NOMO-1 treated with dmso at 0.1 percent for 144 hours (cell line): ENCODE measurements at regions not wholly inside any gene's neighbourhood (a gene's known extent, or its start where the extent isn't known, plus 50 kb on each side); places are given as distances from the start of the nearest gene placed in this dataset.
"Not testable (repeated sequence)": the region's sequence is repeated elsewhere in the genome, so short reads cannot be mapped to it uniquely, and the experiment has no call there.

Experiments used
- DNase-seq: peaks from one replicate; lab custom pipeline; 2025; ENCODE audit not compliant: unreplicated experiment; lab: John Stamatoyannopoulos, UW

DNA sequence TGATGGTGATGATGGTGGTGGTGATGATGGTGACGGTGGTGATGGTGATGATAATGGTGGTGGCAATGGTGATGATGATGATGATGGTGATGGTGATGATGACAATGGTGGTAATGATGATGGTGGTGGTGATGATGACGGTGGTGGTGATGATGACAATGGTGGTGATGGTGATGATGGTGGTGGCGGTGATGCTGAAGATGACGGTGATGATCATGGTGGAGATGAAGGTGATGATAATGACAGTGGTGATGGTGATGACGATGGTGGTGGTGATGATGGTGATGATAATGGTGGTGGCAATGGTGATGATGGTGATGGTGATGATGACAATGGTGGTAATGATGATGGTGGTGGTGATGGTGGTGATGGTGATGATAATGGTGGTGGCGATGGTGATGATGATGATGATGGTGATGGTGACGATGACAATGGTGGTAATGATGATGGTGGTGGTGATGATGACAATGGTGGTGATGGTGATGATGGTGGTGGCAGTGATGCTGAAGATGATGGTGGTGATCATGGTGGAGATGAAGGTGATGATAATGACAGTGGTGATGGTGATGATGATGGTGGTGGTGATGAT lies 283.0 kb downstream of the FOXL1 start:
- not testable (repeated sequence) for DNase-seq

DNA sequence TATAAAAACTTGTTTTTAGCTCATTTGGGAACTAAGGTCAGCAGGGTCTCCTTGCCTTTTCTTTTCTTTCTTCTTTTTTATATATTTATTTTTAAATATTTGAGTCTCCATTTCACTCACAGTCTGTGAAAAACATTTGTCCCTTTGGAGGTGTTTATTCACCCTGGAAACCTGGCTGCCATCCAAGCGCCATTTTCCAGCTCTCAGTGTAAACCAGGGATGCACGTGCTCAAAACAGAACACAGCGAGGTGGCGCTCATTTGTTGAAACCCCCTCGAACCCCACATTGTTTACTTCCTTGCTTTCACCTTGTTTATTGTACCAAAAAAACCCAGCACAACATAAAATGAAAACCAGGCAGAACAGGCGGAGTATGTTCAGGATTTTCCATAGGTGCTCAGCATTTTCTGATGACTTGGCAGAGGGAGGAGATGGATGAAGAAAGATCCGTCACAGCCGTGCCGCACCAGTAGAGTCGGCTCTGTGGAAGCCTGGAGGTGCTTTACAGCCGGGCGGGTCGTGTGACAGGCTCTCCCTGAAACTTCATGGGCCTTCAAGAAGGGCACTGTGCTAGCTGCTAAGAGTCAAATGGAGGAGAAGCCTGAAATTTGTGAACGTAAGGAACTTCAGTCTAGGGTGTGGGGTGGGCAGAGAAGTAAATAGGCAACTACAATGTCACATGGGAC lies 284.4 kb downstream of the FOXL1 start:
- no peak for DNase-seq

DNA sequence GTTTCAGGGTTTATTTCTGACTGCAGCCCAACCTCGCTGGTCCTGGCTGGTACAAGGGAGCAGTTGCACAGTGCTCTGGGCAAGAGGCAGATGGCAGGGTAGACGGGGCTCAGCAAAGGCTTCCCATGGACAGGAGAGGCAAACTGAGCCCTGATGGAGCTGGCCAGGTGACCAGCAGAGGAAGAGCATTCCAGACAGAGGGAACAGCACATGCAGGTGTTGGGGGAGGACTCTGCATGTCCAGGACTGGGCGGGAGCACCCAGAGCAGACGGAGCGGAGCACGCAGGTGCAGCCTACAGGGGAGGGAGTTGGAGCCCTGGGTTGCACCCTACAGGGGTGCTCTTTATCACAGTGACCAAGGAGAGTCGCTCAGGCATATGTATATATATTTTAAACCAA lies 285.3 kb downstream of the FOXL1 start:
- no peak for DNase-seq

DNA sequence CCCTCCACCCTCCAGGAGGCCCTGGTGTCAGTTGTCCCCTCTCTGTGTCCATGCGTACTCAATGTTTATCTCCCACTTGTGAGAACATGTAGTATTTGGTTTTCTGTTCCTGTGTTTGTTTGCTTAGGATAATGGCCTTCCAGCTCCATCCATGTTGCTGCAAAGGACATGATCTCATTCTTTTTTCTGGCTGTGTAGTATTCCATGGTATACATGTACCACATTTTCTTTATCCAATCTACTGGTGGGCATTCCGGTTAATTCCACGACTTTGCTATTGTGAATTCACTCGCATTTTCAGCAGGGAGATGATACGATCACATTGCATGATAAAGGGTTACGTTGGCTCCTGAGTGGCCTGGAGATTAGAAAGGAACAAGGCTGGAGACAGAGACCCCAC lies 286.2 kb downstream of the FOXL1 start:
- no peak for DNase-seq

DNA sequence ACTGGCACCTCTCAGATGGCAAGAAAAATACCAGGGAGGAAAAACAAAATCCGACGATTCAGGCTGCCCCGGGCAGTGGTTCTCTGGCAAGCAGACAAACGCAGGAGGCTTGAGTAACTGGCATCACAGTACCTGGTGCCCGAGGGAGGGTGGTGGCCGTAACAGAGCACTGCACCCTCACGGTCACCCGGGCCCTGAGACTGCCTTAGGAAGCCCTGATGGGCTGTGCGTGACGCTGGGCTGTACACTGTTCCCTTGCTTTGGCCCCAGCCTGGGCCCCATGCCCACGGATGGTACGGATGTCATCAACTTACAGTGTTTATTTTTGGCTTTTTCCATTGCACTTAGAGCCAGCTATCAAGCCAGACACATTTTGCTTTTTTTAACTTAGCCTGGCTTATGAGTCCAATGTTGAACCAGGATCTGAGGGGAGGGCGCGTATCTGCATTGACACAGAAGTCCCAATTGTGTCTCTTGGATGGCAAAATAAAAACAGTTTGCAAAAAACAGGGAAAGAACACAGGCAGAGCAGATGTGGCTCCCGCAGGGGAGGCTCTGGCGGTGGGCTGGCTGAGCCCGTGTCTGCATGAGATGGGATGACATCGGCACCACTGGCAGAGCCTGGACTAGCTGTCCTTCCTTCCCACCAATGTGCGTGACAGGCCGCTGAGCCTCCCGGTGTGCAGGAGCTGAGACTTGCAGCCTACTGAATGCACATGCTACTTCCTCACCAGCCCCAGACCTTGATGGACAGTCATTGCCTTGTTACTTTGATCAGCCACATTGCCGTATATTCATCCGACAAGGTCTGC lies 287.7 kb downstream of the FOXL1 start:
- DNase-seq, result no peak

DNA sequence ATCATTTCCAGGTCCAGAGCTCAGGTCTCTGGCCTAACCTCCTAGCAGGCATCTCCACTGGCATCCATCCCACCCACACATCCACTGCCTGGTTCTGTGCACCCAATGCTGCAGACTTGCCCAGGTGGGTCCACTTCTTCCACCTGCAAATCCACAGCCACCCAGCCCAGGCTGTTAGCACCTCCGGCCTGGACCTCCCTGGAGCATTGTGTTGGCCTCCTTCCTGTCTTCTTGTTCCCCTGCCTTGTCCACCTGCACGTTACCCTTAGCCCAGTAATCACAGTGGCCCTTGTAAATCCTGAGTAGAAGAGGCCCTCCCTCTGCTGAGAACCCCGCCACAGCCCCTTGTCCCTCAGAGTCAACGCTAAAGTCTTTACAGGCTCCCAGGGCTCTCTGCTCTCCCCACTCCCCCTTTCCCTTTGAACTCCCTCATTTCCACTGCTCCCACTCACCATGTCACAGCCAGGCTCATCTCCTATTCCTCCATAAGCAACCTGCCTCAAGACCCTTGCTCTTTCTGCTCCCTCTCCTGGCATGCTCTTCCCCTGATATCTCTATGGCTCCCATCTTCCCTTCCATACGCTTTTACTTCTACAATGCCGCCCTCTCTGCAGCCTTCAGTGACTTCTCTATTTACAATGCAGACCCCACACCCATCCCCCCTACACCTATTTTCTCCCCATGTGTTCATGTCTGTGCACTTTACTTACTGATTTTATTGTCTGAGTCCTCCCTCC lies 288.8 kb downstream of the FOXL1 start:
- no peak for DNase-seq

DNA sequence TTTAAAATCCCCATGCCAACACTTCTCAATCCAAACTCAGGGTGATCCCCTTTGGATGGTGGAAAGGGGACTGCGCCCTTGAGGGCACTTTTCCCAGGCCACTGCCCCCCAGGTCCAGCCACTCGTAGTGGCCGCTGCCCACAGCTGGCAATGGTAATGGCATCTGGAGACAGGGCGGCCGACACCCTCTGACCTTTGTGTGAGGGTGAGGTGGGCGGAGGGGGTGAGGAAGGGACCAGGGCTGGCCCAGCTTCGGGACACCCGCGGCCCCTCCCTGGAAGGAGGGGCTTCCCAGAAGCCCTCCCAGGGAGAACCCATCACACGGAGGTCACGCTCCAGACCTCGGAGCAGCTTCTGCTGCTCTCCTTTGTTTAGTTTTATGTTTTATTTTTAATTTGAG lies 289.7 kb downstream of the FOXL1 start:
- DNase-seq, result no peak

DNA sequence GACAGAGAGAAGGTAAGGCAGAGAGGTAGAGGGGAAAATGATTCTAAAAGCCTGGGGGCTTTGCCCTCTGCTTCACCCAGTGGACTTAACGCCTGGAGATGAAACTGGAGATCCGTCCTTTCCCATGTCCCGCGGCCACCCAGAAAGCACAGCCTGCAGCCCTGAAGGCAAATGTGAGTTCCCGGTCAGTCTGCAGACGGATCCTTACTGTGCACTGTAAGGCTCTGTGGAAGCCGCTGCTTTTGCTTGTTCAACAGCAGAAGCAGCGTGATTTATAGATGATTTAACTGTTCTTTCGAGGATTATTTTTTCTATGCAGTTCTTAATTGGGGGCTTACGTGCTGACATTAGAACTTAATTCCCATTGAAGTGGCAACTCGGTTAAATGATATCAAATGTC lies 290.4 kb downstream of the FOXL1 start:
- DNase-seq, result no peak

DNA sequence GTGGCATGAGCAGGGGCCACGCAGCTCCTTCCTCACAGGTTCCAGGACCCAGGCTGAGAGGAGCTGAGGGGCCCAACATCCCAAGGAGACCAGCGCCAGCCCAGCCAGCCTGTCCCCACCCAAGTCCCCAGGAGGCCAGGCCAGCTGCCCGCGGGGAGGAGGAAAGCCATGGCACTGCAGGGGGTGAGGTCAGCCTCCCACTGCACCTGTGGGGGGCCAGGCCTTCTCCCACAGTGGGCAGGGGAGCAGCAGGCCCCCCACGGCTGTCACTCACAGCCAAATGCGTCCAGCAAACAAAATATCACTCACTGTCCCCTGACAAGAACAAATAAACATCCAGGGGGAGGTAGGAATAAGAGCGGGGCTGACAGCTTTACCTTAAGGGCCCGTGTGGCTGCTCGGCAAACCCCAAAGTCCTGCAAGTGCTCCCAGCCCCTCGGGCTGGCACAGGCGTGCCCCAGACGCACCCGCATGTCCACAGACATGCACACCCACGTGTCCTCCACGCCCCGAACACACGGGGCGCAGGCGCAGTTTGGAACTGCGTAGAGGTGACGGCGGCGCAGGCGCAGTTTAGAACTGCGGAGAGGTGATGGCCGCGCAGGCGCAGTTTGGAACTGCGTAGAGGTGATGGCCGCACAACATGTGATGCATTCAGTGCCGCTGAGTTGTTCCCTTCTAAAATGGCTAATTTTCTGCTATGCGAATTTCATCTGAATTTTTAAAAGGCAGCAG lies 291.1 kb downstream of the FOXL1 start:
- no peak for DNase-seq

DNA sequence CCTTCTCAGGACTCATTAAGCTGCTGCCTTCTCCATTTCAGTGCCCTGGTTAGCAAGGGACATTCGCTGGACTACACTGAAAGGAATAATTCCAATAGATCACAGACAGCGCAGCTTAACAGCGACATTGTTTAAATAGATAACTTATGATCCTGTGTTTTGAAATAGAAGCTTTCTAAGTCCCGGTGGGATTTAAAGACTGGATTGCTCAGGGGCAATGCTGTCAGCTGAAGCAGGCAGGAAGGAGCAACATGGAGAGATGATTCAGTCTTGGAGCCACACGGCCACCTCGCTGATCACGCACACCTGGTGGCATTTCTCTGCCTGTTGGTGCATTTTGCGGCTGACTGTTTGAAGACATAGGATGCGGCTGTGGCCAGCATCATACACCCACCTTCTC lies 292.0 kb downstream of the FOXL1 start:
- no peak for DNase-seq

DNA sequence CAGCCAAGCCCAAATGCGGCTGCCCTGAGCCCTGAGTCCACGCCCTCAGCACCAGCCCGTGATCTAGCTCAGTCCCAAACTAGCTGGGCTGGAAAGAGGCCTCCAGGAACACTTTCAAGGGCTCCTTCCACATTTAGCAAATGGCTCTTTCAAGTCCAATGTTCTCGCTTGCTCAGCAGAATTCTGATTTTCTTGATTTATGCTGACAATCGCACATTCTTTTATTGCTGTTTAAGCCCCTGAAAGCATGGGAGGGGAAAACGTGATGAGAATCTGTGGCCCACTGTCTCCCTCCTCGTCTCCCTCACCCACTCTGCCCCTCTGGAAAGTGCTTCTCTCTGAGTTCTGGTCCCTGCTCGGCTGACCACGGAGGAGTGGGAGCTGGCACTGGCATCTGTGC lies 293.8 kb downstream of the FOXL1 start:
- DNase-seq, result no peak

DNA sequence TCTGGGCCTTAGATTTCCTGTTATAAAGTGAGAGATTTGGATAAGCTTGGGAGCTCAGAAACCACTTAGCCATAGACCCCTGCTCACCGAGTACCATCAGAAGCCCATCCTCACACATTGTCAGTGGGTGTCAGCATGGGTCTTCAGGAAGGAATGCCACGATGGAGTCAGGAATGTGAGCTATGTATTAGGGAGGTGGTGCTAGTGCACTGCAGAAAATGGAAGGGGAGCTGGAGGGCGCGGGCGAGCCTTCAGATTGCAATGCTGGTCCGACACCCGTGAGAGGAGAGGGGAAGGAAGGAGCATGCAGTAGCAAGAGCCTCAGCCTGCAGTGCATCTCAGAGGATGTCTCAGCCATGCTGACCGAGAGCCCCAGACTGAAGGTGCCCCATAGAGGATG lies 294.5 kb downstream of the FOXL1 start:
- no peak for DNase-seq

DNA sequence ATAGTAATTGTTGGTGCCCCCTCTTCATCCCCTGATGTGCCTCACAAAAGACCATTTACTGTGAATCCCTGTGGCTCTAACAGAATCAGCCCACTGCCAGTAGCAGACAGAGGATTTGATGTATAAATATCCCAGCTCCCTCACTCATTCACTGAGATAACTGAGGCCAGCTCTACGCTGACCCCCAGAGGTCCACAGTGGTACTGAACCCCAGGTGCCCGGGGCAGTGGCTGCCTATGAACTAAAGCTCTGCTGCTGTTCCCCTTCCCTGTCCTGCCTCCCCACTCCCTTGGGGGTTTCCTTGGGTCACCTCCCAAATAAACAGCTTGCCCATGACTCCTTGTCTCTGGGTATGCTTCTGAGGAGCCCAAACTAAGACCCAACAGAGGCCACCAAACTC lies 295.8 kb downstream of the FOXL1 start:
- no peak for DNase-seq

DNA sequence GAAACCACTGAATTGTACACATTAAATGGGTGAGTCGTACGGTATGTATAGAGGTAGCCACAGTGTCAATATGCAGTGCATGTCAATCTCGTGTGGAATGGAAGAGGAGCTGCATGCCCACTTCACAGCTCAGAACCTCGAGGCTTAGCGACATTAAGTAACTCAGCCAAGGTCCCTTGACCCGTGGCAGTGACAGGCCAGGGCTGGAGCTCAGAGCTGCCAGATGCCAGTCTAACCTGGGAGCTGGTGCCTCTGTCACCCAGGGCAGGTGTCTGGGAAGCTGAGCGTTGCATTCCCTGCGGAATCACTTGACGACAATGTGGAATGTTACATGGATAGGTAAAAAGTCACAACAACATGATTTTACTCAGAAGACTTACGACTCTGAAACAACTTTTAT lies 298.1 kb downstream of the FOXL1 start:
- DNase-seq, result no peak

DNA sequence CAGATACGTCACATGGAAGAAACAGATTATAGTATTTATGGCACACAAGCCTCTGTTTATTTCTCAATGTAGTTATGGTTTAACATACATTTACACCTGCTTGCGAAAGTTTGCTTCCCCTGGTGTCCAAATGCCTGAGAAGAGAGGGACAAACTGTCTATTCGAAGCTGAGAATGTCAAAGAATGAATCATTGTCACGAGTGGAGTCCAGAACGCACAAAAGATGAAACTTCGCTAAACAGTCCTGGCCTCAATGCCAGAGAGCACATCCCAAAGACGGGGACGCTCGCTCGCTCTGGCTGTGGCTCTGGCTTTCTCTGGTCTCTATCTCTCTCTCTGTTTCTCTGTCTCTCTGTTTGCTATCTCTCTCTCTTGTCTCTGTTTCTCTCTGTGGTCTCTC lies 298.8 kb downstream of the FOXL1 start:
- no peak for DNase-seq

DNA sequence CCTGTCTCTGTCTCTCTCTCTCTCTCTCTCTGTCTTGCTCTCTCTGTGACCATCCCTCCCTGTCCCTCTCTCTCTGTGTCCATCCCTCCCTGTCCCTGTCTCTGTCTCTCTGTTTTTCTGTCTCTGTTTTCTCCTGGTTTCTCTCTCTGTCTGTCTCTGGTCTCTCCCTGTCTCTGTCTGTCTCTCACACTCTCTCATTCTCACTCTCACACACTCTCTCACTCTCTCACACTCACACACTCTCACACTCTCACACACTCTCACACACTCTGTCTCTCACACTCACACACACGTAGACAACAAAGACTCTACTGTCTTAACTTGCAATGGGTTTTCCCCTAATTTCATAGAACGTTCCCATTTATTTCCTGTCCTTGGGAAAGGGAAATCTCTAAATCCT lies 299.5 kb downstream of the FOXL1 start:
- DNase-seq, result no peak

DNA sequence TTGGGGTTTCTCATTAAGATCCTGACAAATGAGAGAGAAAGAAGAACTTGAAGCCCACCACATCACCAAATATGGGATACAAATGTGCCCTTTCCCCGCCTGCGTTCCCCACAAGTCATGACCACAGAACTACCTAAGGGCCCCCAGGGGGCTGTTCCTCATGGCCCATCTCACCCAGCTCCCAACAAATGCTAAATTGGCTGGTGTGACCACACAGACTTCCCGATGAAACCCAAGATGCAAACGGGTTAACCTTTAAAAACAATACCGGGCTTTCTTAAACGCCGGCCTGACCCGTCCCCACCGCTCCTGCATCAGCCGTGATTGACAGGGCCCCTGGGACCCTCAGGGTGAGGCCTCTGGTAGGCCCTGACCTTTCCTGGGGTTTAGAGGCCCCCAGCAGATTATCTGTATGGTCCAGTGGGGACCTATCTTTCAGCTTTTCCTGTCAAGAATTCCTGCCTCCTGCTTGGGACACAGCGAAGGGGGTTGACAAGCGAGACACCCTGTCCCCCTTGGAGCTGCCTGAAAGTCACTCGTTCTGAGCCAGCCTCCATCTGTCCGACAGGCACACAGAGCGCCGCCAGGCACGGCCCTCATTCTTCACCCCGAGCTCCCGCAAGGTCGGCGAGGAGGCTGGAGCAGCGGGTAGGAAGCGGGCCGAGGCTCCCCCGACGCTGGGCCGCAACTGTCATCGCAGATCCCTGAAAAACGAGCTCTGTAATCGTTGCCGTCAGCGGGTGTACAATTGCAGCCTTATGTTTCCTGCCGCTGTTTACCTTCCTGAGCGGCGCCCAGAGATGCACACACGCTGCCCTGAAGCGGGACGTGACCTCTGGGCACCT lies 300.1 kb downstream of the FOXL1 start:
- no peak for DNase-seq

DNA sequence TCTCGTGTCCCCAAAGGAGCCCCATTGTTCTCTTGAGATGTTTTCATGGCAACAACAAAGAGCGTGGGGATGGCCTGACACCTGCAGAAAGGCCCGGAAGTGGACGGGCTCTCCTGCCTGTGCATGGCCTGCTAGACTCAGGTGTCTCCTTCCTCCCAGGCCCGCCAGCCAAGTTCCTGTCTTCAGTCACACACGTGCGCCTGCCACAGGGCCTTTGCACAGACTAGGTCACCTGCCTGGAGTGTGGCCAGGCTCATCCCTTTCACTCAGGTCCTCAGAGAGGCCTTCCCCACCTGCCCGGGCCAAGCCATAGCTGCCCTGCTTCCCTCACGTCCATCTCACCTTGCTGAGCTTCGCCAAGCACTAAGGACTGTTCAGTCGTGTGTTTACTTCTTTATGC lies 300.9 kb downstream of the FOXL1 start:
- no peak for DNase-seq

DNA sequence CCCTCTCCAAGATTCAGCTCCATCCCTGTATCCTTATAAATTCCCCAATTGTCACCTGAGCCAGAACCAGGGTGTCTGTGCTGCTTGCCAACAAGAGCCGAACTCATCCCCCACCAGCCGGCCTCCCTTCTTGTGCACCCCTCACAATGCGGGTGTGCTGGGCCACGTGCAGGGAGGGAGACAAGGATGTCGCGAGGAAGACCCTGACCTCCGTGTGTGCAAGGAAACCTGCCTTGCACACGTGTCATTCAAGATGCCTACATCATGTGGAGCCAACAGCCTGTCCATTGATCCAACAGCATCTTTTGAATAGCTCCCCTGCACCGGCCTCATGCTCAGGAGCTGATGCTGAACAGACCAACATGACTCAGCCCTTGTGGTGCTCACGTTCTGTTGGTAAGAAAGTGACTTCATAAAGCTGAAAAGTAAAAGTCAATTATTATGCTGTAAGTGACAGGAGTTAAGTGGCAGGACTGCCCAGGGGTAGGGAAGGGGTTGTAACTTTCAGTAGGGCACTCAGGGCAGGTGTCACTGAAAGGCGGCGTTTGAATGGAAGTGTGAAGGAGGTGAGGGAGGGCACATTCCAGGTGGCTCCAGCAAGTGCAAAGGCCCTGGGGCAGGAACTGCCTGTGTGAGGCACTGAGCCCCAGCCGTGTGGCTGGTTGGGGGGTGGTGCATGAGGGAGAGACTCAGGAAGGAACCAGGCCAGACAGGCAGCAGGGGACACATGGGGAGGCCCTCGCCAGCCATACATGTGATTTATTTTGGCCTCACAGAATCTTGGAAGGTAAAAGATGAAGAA lies 302.2 kb downstream of the FOXL1 start:
- DNase-seq, result no peak
